OCI-LY1 (cell line): ENCODE measurements at regions not wholly inside any gene's neighbourhood (a gene's known extent, or its start where the extent isn't known, plus 50 kb on each side); places are given as distances from the start of the nearest gene placed in this dataset.

Experiments used
- H2AFZ ChIP-seq: fragments of 200-600 bp; sonication (generic), shearing (Covaris generic); 2 replicates; pipeline ENCODE4 v1.6.0; 2014; ENCODE audit warnings: antibody characterized with exemption, mild to moderate bottlenecking, low read length
- H3F3A ChIP-seq: fragments of 200-600 bp; sonication (generic), shearing (Covaris generic); 2 replicates; pipeline ENCODE4 v1.6.0; 2014; ENCODE audit warnings: mild to moderate bottlenecking, antibody characterized with exemption, low read length, moderate library complexity; ENCODE audit not compliant: insufficient read depth
- H3K27ac ChIP-seq: fragments of 200-600 bp; sonication (generic); 2 replicates; pipeline ENCODE4 v1.5.1; 2014; ENCODE audit warnings: low read length, mixed run types, mild to moderate bottlenecking, low read depth; ENCODE audit not compliant: poor library complexity, severe bottlenecking
- H3K27me3 ChIP-seq: fragments of 200-600 bp; sonication (generic); 2 replicates; pipeline ENCODE4 v1.6.0; 2014; ENCODE audit warnings: antibody characterized with exemption, mild to moderate bottlenecking, low read length, moderate library complexity; ENCODE audit not compliant: insufficient read depth
- H3K36me3 ChIP-seq: fragments of 200-600 bp; sonication (generic); 2 replicates; pipeline ENCODE4 v1.6.1; 2014; ENCODE audit warnings: mild to moderate bottlenecking, antibody characterized with exemption, low read length, moderate library complexity, mixed read lengths; ENCODE audit not compliant: insufficient read depth
- H3K4me1 ChIP-seq: fragments of 200-600 bp; sonication (generic); 2 replicates; pipeline ENCODE4 v1.5.1; 2014; ENCODE audit warnings: mild to moderate bottlenecking, low read length, moderate library complexity; ENCODE audit not compliant: insufficient read depth, severe bottlenecking
- H3K4me2 ChIP-seq: fragments of 200-600 bp; sonication (generic), shearing (Covaris generic); 2 replicates; pipeline ENCODE4 v1.6.1; 2014; ENCODE audit warnings: low read length
- H3K4me3 ChIP-seq: fragments of 200-600 bp; sonication (generic); 2 replicates; pipeline ENCODE4 v1.5.1; 2014; ENCODE audit warnings: low read length, low read depth, mild to moderate bottlenecking, mixed read lengths; ENCODE audit not compliant: poor library complexity, severe bottlenecking
- H3K79me2 ChIP-seq: fragments of 200-600 bp; shearing (Covaris generic); 2 replicates; pipeline ENCODE4 v1.6.1; 2016; ENCODE audit warnings: mixed run types, low read length, mixed read lengths; ENCODE audit not compliant: insufficient read depth
- H3K9ac ChIP-seq: fragments of 200-600 bp; sonication (generic), shearing (Covaris generic); 2 replicates; pipeline ENCODE4 v1.6.1; 2014; ENCODE audit warnings: mild to moderate bottlenecking, low read length, mixed read lengths
- H3K9me2 ChIP-seq: fragments of 200-600 bp; sonication (generic), shearing (Covaris generic); 2 replicates; pipeline ENCODE4 v1.6.1; 2014; ENCODE audit warnings: low read depth, mild to moderate bottlenecking, low read length, mixed read lengths
- H3K9me3 ChIP-seq: fragments of 200-600 bp; shearing (Covaris generic); 2 replicates; pipeline ENCODE4 v1.6.1; 2014; ENCODE audit warnings: low read length, mixed read lengths
- H4K20me1 ChIP-seq: fragments of 200-600 bp; sonication (generic), shearing (Covaris generic); 2 replicates; pipeline ENCODE4 v1.6.0; 2016; ENCODE audit warnings: mild to moderate bottlenecking, low read length; ENCODE audit not compliant: insufficient read depth
- EZH2 ChIP-seq: fragments of 200-600 bp; sonication (generic), shearing (Covaris generic); IDR thresholded peaks from 2 replicates; pipeline ENCODE4 v1.8.0; 2017; ENCODE audit warnings: borderline replicate concordance, mixed run types, mild to moderate bottlenecking, antibody characterized with exemption, low read length, moderate library complexity, mixed read lengths
- TF ChIP-seq, protein P1 (sequence below): fragments of 200-600 bp; sonication (generic), shearing (Covaris generic); IDR thresholded peaks from 2 replicates; pipeline ENCODE4 v1.5.1; 2017; ENCODE audit warnings: mild to moderate bottlenecking, antibody characterized with exemption, low read length, moderate library complexity, mixed read lengths

DNA sequence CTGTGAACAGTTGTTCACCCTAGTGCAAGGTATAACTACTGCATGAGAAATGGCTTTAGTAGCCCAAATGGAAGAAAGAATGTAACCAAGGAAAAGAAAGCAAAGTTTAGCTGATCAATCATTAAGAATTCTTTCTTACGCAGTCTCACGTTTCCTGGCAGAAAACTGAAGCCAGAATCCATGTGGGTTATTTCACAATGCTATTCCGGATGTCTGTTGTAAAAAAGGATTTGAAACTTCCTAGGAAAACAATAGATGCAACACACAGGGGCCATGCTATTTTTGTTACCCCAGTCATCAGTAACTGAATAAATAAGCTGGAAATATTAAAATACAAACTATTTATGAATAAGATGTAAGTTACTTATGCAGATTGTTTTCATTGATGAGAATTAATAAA lies 802.5 kb downstream of the CDH8 start:
- Histone ChIP-seq H3K9ac (no peak overlapping the region), H3K4me3 (no peak overlapping the region), H3K36me3 (no peaks in the 10 kb centered on the region), H3K4me1 (no peaks in the 10 kb centered on the region), H3F3A (no peaks in the 10 kb centered on the region), H3K4me2 (no peak overlapping the region), H3K9me2 (no peaks in the 10 kb centered on the region), H3K27me3 (no peaks in the 10 kb centered on the region), H3K27ac (no peak overlapping the region), H4K20me1 (no peaks in the 10 kb centered on the region), H3K9me3 (no peaks in the 10 kb centered on the region), H3K79me2 (no peaks in the 10 kb centered on the region), H2AFZ (no peak overlapping the region)
- TF ChIP-seq, protein P1, sequence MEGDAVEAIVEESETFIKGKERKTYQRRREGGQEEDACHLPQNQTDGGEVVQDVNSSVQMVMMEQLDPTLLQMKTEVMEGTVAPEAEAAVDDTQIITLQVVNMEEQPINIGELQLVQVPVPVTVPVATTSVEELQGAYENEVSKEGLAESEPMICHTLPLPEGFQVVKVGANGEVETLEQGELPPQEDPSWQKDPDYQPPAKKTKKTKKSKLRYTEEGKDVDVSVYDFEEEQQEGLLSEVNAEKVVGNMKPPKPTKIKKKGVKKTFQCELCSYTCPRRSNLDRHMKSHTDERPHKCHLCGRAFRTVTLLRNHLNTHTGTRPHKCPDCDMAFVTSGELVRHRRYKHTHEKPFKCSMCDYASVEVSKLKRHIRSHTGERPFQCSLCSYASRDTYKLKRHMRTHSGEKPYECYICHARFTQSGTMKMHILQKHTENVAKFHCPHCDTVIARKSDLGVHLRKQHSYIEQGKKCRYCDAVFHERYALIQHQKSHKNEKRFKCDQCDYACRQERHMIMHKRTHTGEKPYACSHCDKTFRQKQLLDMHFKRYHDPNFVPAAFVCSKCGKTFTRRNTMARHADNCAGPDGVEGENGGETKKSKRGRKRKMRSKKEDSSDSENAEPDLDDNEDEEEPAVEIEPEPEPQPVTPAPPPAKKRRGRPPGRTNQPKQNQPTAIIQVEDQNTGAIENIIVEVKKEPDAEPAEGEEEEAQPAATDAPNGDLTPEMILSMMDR = no peak
- no peak for TF ChIP-seq EZH2

DNA sequence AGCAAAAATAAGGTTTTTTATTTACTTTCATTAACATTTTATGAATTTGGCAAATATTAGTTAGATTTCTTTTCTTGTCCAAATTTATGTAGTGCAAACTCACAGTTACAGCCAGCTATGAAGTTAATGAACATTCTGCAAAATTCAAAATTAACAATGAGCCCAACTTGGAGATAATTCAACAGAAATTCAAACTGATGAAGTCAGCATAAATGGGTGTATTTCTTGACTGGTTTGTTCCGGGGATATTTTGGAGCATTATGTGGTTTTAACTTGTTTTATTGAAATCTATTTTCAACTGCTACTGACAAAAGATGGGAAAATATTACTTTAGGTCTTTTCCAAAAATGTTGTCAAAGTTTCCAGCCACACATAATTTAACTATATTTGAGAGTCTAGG lies 807.9 kb downstream of the CDH8 start:
- H3K27me3 ChIP-seq = no peaks in the 10 kb centered on the region
- H2AFZ ChIP-seq = no peak overlapping the region
- H3F3A ChIP-seq = no peaks in the 10 kb centered on the region
- H3K9me2 ChIP-seq = no peaks in the 10 kb centered on the region
- TF ChIP-seq, protein P1 = no peak
- no peak for TF ChIP-seq EZH2
- no peak overlapping the region for H3K4me2 ChIP-seq
- no peak overlapping the region for H3K4me3 ChIP-seq
- no peaks in the 10 kb centered on the region for H4K20me1 ChIP-seq
- H3K9ac ChIP-seq = no peak overlapping the region
- H3K36me3 ChIP-seq = no peaks in the 10 kb centered on the region
- H3K27ac ChIP-seq = no peak overlapping the region
- H3K9me3 ChIP-seq = no peaks in the 10 kb centered on the region
- H3K4me1 ChIP-seq = no peaks in the 10 kb centered on the region
- no peaks in the 10 kb centered on the region for H3K79me2 ChIP-seq

- no peak overlapping the region for H3K9ac ChIP-seq
- TF ChIP-seq, protein P1 = no peak
- no peak for TF ChIP-seq EZH2
- H3K4me2 ChIP-seq = no peak overlapping the region
- no peaks in the 10 kb centered on the region for H3K79me2 ChIP-seq
- no peak overlapping the region for H3K4me3 ChIP-seq
- H3K9me2 ChIP-seq = no peaks in the 10 kb centered on the region
- no peak overlapping the region for H2AFZ ChIP-seq
- H3K27me3 ChIP-seq = no peaks in the 10 kb centered on the region
- no peak overlapping the region for H3K27ac ChIP-seq
- no peaks in the 10 kb centered on the region for H4K20me1 ChIP-seq
- no peaks in the 10 kb centered on the region for H3F3A ChIP-seq
- no peaks in the 10 kb centered on the region for H3K4me1 ChIP-seq
- no peaks in the 10 kb centered on the region for H3K9me3 ChIP-seq
- H3K36me3 ChIP-seq = no peaks in the 10 kb centered on the region
Measured at GRCh38 chr16:61215605-61216004, 820.6 kb downstream of the CDH8 start.
